NCI-H2107 treated with DMSO at 0.1 percent for 48 hours (cell line): ENCODE measurements at regions not wholly inside any gene's neighbourhood (a gene's known extent, or its start where the extent isn't known, plus 50 kb on each side); places are given as distances from the start of the nearest gene placed in this dataset.
A peak's percentile ranks its signal among the peaks of the same experiment; 100 is the strongest.
"Not testable (repeated sequence)": the region's sequence is repeated elsewhere in the genome, so short reads cannot be mapped to it uniquely, and the experiment has no call there.

Experiments
- DNase-seq: peaks from one replicate; lab custom pipeline; 2025; ENCODE audit not compliant: unreplicated experiment; lab: John Stamatoyannopoulos, UW

DNA sequence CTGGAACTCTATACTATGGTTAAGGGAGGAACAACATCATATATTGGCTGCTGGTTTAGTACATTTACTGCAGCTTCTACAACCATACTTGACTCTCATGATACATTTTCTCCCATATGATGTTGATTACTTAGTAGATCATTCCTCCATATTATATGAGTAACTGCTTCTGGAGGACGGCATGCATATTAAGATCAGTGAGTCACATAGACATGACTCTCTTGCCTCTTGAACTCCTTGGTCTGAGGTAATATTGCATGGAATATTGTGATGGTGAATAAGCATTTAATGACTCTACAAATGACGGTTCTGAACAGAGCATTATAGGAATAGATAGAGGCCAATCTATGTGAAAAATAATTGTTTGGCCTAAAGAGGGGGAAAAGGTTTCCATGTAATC, 418.8 kb upstream of the SPHKAP start:
- no peak for DNase-seq

DNA sequence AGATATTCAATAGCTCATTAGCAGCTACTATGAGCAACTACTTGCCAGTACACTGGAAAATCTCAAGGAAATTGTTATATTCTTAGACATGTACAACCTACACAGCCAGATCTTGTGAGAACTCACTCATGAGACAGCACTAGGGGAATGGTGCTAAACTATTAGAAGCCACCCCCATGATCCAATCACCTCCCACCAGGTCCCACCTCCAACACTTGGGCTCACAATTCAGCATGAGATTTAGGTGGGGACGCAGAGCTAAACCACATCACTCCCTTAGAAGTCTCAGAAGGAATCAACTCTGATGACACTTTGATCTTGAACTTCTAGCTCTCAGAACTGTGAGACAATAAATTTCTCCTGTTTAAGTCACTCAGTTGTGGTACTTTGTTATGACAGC, 418.3 kb upstream of the SPHKAP start:
- DNase-seq, result no peak

DNA sequence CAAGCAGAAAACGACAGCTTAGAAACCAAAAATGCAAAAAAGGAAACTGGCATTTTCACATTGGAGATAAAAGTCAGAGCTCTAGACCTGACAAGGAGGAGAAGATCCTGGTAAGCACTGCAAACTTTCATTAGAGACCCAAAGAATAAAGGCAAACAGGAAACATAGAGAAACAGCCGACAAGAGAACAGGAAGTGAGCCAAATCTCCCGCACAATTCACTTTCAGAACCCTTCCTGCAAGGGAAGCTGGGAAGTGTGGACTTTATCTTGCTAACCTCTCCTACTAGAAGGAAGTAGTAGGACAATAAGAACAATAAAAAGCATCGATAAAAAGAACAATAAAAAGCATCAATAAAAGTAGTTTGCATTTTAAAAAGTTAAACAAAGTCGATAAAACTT, 417.8 kb upstream of the SPHKAP start:
- no peak for DNase-seq

DNA sequence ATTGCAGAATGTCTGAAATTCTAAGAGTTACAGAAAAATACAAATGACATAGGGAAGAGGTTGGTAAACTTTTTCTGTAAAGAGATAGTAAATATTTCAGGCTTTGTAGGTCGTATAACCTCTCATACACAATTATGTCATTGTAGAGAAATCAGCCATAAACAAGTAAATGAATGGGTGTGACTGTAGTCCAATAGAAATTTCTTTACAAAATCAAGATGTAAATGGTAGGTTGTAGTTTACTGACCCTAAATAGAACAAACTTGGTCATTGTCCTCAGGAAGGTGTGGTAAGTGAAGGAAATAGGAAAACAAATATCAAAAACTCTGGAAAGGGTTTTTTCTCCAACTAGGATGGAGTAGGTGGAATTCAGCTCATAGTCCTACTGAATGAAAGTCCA, 415.5 kb upstream of the SPHKAP start:
- DNase-seq, result no peak

DNA sequence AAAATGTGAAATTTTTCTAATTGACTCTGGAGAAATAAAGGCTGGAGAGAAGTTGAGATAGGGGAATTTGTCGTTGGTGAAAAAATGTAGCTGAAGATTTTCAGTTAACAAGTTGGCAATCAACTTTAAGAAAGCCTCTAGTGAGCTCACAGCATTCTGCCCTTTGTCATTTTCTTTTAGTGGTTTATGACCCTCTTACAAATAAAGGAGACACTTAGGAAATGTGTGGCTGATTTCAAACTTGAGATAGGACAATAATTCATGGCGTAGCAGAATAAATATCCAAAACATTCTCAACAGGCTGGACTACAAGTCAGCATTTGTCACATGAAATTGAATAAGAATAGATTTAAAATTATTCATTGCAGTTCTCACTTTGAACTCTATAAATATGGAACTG, 412.5 kb upstream of the SPHKAP start:
- no peak for DNase-seq

DNA sequence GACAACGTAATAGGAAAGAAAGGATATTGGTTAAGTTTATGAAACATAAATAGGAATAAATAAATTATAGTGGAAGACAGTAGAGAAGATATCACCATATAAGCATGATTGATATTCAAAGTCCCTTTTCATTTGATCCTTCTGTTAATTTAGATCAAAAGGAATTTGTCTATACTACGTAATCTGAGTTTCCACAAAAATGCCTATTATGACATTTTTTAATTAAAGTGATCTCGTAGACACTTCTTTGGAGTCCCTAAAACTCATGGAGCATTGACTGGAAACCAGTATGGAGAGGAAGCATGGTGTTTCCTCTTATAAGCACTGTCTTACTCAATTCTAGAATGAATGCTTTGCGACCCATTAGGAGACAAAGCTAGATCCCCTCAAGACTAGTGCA, 411.4 kb upstream of the SPHKAP start:
- no peak for DNase-seq

DNA sequence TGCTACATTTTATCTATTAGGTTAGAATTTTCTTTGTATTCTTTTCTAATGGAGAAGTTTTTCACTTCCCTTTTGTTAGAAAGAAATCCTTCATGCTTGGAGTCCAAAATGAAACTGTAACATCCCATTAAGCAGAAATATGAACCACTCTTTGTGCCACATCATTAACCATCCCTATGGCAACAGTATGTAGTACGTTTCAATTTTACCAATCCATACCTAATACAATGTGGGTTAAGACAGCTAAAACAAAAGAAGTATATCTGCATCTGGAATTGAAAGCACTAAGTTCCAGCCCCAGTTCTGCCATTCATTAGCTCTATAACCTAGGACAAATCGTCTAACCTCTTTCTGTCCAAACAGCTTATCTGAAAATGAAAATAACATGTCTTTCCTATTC, 409.2 kb upstream of the SPHKAP start:
- peak; percentile 2 for DNase-seq

DNA sequence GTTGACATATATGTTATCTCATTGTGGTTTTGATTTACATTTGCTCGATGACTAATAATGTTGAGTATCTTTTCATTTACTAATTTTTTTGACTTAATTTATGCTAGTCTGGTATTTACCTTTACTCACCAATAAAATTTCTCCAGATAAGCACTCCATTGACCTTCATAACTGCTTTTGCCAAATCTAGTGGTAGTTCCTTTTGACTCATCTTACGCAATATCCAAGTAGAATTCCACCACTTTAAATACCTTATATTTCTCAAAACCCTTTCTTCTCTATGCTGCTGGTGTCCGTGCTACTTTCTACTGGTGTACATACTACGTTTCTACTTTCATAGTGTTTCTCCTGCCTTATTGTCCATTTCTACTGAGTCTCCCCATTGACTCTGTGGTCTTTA, 407.6 kb upstream of the SPHKAP start:
- DNase-seq, result no peak

DNA sequence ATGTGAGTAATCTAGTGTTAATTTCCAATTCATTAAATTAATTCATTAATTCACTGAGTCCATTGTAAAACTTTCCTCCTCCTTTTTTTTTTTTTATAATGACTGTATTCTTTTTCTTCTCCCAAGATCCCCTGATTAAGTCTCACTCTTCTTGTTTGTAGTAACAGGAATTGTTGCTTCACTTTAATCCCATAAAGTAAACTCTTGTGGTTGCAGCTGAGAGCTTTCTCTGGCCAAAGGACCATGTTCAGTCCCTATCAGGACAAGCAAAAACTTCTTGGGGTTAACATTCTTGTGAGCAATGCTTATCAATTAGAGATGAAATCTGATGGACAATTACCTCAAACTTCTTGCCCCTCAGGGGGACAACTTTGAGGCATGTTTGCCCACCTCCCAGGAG, 400.2 kb upstream of the SPHKAP start:
- no peak for DNase-seq

DNA sequence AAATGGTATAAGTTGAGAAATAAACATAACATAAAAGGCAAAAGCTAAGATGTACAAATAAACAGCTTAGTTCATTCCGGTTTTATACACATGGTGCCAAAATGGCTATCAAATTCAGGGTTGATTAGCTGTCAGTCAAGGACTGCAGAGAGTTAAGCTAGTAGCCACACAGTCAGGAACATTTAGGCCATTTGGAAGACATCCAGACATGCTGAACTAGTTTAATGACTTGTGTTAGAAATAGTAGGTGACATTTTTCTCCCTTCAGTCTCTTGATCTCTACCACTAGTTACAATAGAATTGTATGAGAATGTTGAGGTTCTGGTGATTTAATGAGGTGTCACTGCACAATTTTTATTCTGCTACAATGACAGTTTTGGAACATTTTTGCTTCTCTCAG, 394.4 kb upstream of the SPHKAP start:
- no peak for DNase-seq

DNA sequence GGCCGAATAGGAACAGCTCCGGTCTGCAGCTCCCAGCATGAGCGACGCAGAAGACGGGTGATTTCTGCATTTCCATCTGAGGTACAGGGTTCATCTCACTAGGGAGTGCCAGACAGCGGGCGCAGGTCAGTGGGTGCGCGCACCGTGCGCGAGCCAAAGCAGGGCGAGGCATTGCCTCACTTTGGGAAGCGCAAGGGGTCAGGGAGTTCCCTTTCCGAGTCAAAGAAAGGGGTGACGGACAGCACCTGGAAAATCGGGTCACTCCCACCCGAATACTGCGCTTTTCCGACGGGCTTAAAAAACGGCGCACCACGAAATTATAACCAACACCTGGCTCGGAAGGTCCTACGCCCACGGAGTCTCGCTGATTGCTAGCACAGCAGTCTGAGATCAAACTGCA, 386.8 kb upstream of the SPHKAP start:
- DNase-seq, result not testable (repeated sequence)

DNA sequence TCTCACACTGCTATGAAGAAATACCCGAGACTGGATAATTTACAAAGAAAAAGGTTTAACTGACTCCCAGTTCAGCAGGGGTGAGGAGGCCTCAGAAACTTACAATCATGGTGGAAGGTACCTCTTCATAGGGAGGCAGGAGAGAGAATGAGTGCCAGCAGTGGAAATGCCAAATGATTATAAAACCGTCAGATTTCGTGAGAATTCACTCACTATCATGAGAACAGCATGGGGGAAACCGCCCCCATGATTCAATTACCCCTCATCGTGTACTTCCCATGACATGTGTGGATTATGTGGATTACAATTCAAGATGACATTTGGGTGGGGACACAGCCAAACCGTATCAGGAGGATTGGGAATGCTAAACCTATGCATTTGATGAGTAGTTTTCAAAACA, 380.3 kb upstream of the SPHKAP start:
- no peak for DNase-seq

DNA sequence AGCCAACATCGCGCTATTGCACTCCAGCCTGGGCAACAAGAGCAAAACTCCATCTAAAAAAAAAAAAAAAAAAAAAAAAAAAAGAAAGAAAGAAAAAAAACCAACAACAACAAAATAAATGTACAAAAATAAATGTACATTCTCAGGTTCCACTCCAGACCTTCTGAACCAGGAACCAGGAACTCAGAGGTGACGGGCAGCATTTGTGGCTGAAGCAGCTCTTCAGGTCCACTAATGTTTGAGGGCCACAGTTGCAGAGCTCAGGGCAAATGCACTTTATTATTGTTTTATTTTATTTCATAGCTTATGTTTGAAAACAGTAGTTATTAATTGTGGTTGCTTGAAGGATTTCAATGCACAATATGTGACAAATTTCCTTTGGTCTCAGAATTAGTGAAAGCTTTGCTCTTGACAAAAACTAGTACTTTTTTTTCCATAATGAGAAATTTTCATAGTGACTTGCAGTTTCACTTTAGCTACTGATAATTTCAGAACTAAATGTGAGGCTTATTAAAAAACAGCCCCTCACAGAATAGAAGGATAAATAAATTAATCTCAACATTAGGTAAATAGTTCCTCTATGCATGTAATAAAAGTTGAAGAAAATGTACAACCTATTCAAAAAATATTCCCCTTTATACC, 378.4 kb upstream of the SPHKAP start:
- DNase-seq, result no peak

DNA sequence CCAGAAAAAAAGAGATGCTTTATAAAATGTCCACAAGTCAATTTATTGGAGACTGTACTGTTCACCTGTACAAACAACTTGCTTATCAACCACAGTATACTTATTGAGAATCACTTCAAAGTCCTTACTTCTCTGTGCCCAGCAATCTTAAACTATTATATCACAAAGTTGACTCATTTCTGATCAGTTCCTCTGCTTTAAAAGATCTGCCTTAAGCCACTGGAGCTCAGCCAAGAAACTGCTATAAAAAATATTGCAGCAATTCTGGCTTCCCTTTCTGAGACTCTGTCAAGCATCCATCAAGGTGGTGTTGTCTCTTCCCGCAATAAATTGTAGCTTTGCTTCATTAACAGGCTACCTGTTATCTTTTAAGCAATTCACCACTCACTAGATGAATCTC, 375.2 kb upstream of the SPHKAP start:
- DNase-seq, result no peak

DNA sequence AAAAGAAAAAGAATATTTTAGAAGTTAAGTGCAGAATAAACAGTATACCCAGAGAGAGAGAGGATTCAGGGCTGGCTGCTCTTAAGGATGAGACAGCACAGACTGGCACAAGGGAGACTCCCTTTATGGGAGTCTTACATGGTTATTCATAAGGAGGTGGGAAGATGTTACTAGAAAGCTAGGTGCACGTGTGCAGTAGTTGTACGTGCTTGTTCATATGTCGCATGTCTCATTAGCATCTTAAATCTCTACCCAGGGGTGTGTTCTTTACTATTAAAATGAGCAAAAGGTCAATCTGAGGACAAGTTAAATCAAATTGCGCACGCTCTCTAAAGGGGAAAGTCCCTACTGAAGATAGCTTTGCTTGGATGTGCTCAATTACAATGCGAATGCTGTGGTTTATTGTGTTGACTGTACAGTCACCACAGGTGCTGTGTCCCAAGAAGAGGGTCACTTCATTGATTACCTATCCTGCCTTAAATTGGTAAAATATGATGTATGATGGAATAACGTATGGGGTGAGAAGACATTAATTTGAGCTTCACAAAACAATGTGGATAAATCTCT, 368.0 kb upstream of the SPHKAP start:
- no peak for DNase-seq

DNA sequence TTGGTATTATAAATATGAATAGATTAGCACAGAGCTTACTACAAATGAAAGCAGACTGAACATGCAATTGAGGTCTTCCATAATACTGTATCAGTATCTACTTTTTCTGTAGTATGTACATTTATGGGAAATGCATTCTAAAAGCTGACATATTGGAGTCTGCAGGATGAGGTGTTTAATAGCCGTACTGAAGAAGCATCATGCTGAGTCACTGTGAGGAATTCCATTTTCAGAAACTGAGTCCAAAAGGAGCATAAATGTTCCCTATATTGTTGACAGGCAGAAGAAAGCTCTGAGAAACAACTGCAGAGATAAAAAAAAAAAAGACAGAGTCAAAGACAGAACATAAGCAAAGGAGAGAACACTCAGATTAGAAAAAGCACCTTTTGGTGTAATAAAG, 366.7 kb upstream of the SPHKAP start:
- DNase-seq, result no peak

DNA sequence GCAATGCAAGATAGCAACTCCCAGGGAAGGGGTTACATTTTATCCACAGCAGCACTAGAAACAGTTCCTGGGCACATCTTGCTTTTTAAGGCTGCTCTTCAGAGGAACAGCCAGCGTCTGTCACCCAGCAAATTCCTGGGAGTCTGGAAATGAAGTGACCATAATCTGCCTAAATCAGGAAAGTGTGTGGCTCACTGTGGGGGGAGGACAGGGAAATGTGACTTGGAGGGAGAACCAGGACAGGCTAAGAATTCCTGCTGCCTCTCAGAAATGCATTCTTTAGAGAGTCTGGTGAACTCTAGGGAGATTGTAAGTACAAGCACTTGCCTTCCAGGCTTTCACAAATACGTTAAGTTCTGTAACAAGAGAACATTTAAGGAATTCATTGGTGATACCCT, 364.3 kb upstream of the SPHKAP start:
- no peak for DNase-seq

DNA sequence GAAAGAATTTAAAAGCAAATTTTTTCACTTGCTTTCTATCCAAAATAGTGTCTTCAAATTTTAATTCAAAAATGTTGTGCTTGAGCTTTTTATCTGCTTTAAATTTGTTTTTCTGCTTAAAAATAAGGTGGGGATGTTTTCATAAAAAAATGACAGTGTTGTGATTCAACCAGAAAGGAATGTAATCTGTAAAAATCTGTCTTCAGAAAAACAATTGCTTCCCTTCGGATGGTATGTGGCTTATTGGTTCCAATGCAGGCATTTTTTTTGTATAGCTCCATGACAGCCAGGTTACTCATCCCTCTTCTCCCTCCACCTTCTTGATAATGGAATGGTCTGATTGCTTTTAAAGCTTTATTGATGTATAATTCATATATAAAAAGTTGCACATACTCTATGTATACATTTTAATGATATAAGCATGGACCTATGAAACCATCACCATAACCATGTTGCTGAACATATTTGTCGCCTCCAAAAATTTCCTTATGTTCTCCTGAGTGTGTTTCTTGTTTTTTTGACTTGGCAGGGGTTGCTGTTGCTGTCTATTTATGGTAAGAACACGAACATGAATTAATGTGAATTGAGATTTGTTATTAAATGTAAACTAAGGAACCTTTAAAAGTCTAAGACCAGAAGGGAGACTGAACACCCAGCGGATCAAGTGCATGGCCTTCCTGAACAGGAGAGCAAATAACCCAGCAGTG, 363.7 kb upstream of the SPHKAP start:
- no peak for DNase-seq

DNA sequence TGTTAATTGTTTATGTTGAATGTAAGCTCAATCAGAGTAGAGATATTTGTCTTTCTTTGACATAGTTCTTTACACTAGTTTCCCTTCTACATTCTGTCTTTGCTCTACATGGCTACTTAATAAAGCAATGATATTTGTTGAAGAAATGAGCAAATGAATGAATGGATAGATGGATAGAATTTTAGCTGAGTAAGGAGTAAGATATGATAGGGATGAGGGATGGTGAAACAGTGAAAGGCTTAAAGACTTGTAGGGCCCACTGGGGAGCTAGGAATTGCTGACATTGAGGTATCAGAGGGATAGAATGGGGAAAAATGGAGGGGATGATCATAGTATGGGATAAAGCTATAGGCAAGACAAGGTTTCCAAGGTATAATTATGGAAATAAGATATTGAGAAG, 361.6 kb upstream of the SPHKAP start:
- DNase-seq, result no peak

DNA sequence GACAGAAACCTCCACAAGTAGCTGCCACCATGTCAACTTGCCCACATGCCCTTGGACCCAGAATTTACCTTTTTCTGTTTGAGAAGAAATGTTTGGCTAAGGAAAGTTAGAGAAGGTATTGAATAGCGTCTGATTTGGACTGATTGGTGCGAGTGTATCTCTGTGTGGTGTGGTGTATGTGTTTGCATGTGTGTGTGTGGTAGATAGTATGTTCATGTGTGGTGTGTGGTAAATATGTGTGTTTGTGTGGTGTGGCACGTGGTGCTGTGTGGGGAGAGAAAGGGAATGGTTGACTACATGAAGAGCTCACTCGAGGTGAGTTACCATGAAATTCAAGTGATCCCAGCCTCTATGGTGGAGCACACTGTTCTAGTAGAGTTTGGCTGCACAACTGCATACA, 360.8 kb upstream of the SPHKAP start:
- DNase-seq, result no peak

DNA sequence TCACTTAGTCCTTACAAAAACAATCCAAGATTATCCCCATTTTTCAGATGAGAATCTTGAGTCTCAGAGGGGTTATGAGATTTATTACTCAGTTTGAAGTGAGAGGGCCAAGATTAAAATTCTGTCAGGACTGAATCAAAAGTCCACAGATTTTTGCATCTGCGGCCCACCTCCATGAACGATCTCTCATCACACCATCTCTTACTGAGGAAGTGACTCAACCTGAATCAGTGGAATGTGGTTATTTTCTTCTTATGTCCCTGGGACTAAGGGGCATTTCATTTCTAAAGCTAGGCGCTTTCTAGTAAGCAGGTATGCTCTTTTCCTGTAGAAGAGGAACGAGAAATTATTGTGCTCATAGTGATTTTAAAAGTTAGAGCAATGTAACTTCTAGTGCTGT, 360.3 kb upstream of the SPHKAP start:
- no peak for DNase-seq

DNA sequence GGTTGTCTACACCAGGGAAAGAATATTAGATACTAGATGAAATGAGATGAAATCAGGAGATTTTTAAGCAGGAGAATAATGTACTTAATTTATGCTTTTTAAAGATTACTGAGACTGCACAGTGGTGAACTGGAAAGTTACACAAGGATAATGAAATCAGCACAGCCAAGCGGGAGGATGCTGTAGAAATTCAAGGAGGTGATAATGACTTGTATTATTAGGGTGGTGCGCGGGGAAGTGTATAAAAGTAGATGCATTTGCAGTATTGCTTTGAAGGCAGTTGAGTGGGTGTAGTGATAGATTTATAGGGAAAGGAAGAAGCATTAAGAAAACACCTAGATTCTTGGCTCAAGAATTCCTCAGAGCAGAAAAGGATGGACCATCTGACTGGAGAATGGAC, 359.5 kb upstream of the SPHKAP start:
- no peak for DNase-seq

DNA sequence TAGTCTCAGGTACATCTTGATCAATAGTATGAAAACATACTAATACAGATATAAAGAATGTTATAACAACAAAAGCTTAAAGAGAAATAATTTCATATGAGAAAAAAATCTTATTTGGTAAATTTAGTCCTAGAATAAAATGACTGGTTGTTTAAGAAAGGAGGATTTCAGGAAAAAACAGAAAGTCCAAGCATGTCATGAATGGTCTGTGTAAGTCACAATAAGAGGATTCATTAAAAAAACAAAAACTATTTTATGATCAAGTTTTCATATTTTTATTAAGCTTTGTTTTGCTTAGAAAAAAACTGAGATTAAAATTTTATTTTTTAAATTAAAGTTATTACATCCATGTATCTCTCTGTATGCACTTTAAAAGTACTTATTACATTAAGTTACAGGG, 353.9 kb upstream of the SPHKAP start:
- DNase-seq, result no peak
